ENCODE measurements at regions not wholly inside any gene's neighbourhood (a gene's known extent, or its start where the extent isn't known, plus 50 kb on each side); places are given as distances from the start of the nearest gene placed in this dataset.
A peak's percentile ranks its signal among the peaks of the same experiment; 100 is the strongest.

DNA sequence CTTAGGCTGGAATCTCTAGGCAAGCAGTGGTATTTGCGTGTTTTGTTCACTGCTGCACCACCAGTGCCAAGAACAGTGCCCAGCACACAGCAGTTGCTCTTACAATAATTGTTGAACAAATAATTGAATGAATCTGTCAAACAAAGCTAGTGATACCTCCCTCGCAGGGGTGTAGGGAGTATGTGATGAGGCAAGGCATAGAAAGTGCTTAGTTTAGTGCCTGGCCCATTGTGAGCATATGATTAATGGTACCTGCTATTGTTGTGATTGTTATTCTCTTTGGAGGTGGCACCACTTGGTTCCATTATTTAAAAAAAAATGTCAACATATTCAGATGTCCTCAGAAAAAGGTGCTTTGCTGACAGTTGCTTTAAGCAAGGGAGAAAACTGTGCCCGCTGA lies 210.1 kb upstream of the TBX3 start:
- POLR2A ChIA-PET (ENCODE audit: unreplicated experiment), result no interaction called here
- H3K36me3 ChIP-seq (ENCODE audit: low read depth, low read length), result no peaks in the 10 kb centered on the region
- H3F3A ChIP-seq (ENCODE audit: low read length, unreplicated experiment), result no peaks in the 10 kb centered on the region
- H3K9me2 ChIP-seq (replicated peaks; ENCODE audit: low read length), result no peaks in the 10 kb centered on the region
- no TSS peak for BruUV-seq (replicated peaks)
- H3K79me2 ChIP-seq (ENCODE audit: low read length), result no peaks in the 10 kb centered on the region
- H2AFZ ChIP-seq (ENCODE audit: low read length), result no peak overlapping the region
- ATAC-seq (no peak), DNase-seq (no peak)
- no peak overlapping the region for H3K4me2 ChIP-seq (ENCODE audit: low read length)
- no peaks in the 10 kb centered on the region for H4K20me1 ChIP-seq (ENCODE audit: low read length)
- no peaks in the 10 kb centered on the region for H3K9me3 ChIP-seq (ENCODE audit: low read length)
- TF ChIP-seq EZH2 (IDR thresholded peaks at IDR 0.05; ENCODE audit: low read length, unreplicated experiment) (no peak), EZH2phosphoT487 (IDR thresholded peaks at IDR 0.05; ENCODE audit: borderline replicate concordance, low read length) (no peak), CTCF (conservative IDR thresholded peaks at IDR 0.05; ENCODE audit: low read depth, low read length) (no peak)
- intact Hi-C loops (cut with micrococcal nuclease), result no loop called here
- H3K27ac ChIP-seq (ENCODE audit: low read length), result no peak overlapping the region
- no peaks in the 10 kb centered on the region for H3K27me3 ChIP-seq (ENCODE audit: low read length)
- CTCF ChIA-PET, result no interaction called here
- H3K4me3 ChIP-seq (ENCODE audit: low read length), result no peak overlapping the region
- no peak overlapping the region for H3K9ac ChIP-seq (ENCODE audit: low read length)
- H3K4me1 ChIP-seq (ENCODE audit: insufficient read depth, low read length), result peaks cover 2% of the 10 kb centered on the region; the same call in 1 of the 2 replicates

GRCh38 chr12:114888928-114889584 lies 205.1 kb upstream of the TBX3 start:
- H3K36me3 ChIP-seq (ENCODE audit: low read depth, low read length), result no peaks in the 10 kb centered on the region
- H3K9me2 ChIP-seq (replicated peaks; ENCODE audit: low read length), result no peaks in the 10 kb centered on the region
- no peaks in the 10 kb centered on the region for H3F3A ChIP-seq (ENCODE audit: low read length, unreplicated experiment)
- ChIA-PET POLR2A (ENCODE audit: unreplicated experiment) (interaction anchor here (0.6 kb wide), 1 partner anchor 46 kb away, joined by 4 read pairs; no protein-coding TSS in a partner anchor), CTCF (interaction anchor here (0.5 kb wide), 1 partner anchor 204 kb away, joined by 3 read pairs; no protein-coding TSS in a partner anchor)
- ATAC-seq (no peak), DNase-seq (no peak)
- H3K27me3 ChIP-seq (ENCODE audit: low read length), result no peaks in the 10 kb centered on the region
- H3K9ac ChIP-seq (ENCODE audit: low read length), result no peak overlapping the region
- no peaks in the 10 kb centered on the region for H3K9me3 ChIP-seq (ENCODE audit: low read length)
- no peak overlapping the region for H3K4me3 ChIP-seq (ENCODE audit: low read length)
- BruUV-seq (replicated peaks), result no TSS peak
- H3K4me2 ChIP-seq (ENCODE audit: low read length), result 0 out of 2 replicates have a peak overlapping the region, but pooled peaks have one; percentile 3
- H3K79me2 ChIP-seq (ENCODE audit: low read length), result no peaks in the 10 kb centered on the region
- peaks cover 31% of the 10 kb centered on the region for H3K4me1 ChIP-seq (ENCODE audit: insufficient read depth, low read length)
- TF ChIP-seq CTCF (conservative IDR thresholded peaks at IDR 0.05; ENCODE audit: low read depth, low read length) (no peak), EZH2phosphoT487 (IDR thresholded peaks at IDR 0.05; ENCODE audit: borderline replicate concordance, low read length) (no peak), EZH2 (IDR thresholded peaks at IDR 0.05; ENCODE audit: low read length, unreplicated experiment) (no peak)
- H3K27ac ChIP-seq (ENCODE audit: low read length), result no peak overlapping the region
- H4K20me1 ChIP-seq (ENCODE audit: low read length), result no peaks in the 10 kb centered on the region
- intact Hi-C loops (cut with micrococcal nuclease), result loop anchor here (1.0 kb wide), 1 partner anchor 25 kb away; no protein-coding TSS in a partner anchor
- no peak overlapping the region for H2AFZ ChIP-seq (ENCODE audit: low read length)

GRCh38 chr12:114888448-114888847 lies 204.5 kb upstream of the TBX3 start:
- H4K20me1 ChIP-seq (ENCODE audit: low read length), result no peaks in the 10 kb centered on the region
- ATAC-seq, result peak; percentile 66
- H3K9me3 ChIP-seq (ENCODE audit: low read length), result no peaks in the 10 kb centered on the region
- peak; percentile 94 for DNase-seq
- H3K36me3 ChIP-seq (ENCODE audit: low read depth, low read length), result no peaks in the 10 kb centered on the region
- intact Hi-C loops (cut with micrococcal nuclease), result loop anchor here (1.0 kb wide), 1 partner anchor 26 kb away; no protein-coding TSS in a partner anchor
- no peak overlapping the region for H3K9ac ChIP-seq (ENCODE audit: low read length)
- no peaks in the 10 kb centered on the region for H3K79me2 ChIP-seq (ENCODE audit: low read length)
- no peaks in the 10 kb centered on the region for H3F3A ChIP-seq (ENCODE audit: low read length, unreplicated experiment)
- H3K4me2 ChIP-seq (ENCODE audit: low read length), result 0 out of 2 replicates have a peak overlapping the region, but pooled peaks have one; percentile 3
- no TSS peak for BruUV-seq (replicated peaks)
- ChIA-PET POLR2A (ENCODE audit: unreplicated experiment) (interaction anchor here (0.6 kb wide), 1 partner anchor 46 kb away, joined by 4 read pairs; no protein-coding TSS in a partner anchor), CTCF (interaction anchor here (0.5 kb wide), 1 partner anchor 204 kb away, joined by 3 read pairs; no protein-coding TSS in a partner anchor)
- no peak overlapping the region for H3K4me3 ChIP-seq (ENCODE audit: low read length)
- no peak overlapping the region for H2AFZ ChIP-seq (ENCODE audit: low read length)
- H3K4me1 ChIP-seq (ENCODE audit: insufficient read depth, low read length), result peaks cover 32% of the 10 kb centered on the region
- TF ChIP-seq EZH2 (IDR thresholded peaks at IDR 0.05; ENCODE audit: low read length, unreplicated experiment), result no peak
- TF ChIP-seq CTCF (conservative IDR thresholded peaks at IDR 0.05; ENCODE audit: low read depth, low read length), result no peak
- no peak for TF ChIP-seq EZH2phosphoT487 (IDR thresholded peaks at IDR 0.05; ENCODE audit: borderline replicate concordance, low read length)
- no peak overlapping the region for H3K27ac ChIP-seq (ENCODE audit: low read length)
- H3K9me2 ChIP-seq (replicated peaks; ENCODE audit: low read length), result no peaks in the 10 kb centered on the region
- no peaks in the 10 kb centered on the region for H3K27me3 ChIP-seq (ENCODE audit: low read length)
